ENCODE measurements at regions not wholly inside any gene's neighbourhood (a gene's known extent, or its start where the extent isn't known, plus 50 kb on each side); places are given as distances from the start of the nearest gene placed in this dataset.

- no peak for DNase-seq
Observed at GRCh38 chr1:48051466-48052126, 54.4 kb upstream of the TRABD2B start.

- DNase-seq: no peak
Observed at GRCh38 chr1:48049823-48050535, 52.8 kb upstream of the TRABD2B start.

- no peak for DNase-seq
Observed at GRCh38 chr1:48048980-48049379, 51.8 kb upstream of the TRABD2B start.

GRCh38 chr1:48048064-48048463 is 50.9 kb upstream of the TRABD2B start:
- no peak for DNase-seq

- DNase-seq: no peak
Observed at GRCh38 chr1:48047116-48047515, 49.9 kb upstream of the TRABD2B start.

Measured in CD4-positive, alpha-beta T cell treated with Interleukin-15 for 1 hour (primary cell).